GM19397 (cell line): ENCODE measurements at regions not wholly inside any gene's neighbourhood (a gene's known extent, or its start where the extent isn't known, plus 50 kb on each side); places are given as distances from the start of the nearest gene placed in this dataset.

Experiments used
- ATAC-seq: cut with Tn5 transposase; IDR thresholded peaks from one replicate; pipeline ENCODE4 v1.9.1; 2021; ENCODE audit warnings: mild to moderate bottlenecking, moderate library complexity; ENCODE audit not compliant: unreplicated experiment

- peak; percentile 40 for ATAC-seq
Observed at GRCh38 chr2:48249631-48250473, 64.6 kb upstream of the FOXN2 start.

GRCh38 chr2:48250474-48250844, 64.0 kb upstream of the FOXN2 start:
- ATAC-seq, result no peak

GRCh38 chr2:48250943-48251342, 63.5 kb upstream of the FOXN2 start:
- ATAC-seq, result no peak

- ATAC-seq, result no peak
Observed at GRCh38 chr2:48251437-48252148, 62.9 kb upstream of the FOXN2 start.

- ATAC-seq, result no peak
Observed at GRCh38 chr2:48253301-48253700, 61.2 kb upstream of the FOXN2 start.

- ATAC-seq, result no peak
Observed at GRCh38 chr2:48254839-48255238, 59.6 kb upstream of the FOXN2 start.

GRCh38 chr2:48257456-48257855, 57.0 kb upstream of the FOXN2 start:
- ATAC-seq, result no peak

- no peak for ATAC-seq
Observed at GRCh38 chr2:48258481-48259149, 55.9 kb upstream of the FOXN2 start.

- no peak for ATAC-seq
Observed at GRCh38 chr2:48259811-48260210, 54.7 kb upstream of the FOXN2 start.

- ATAC-seq, result no peak
Observed at GRCh38 chr2:48264627-48265026, 49.9 kb upstream of the FOXN2 start.
